Eye (tissue), 1 donor: ENCODE measurements at regions not wholly inside any gene's neighbourhood (a gene's known extent, or its start where the extent isn't known, plus 50 kb on each side); places are given as distances from the start of the nearest gene placed in this dataset.
A peak's percentile ranks its signal among the peaks of the same experiment; 100 is the strongest.
"Not testable (repeated sequence)": the region's sequence is repeated elsewhere in the genome, so short reads cannot be mapped to it uniquely, and the experiment has no call there.

Experiments
- DNase-seq: peaks from one replicate; pipeline ENCODE4 v3.0.0-alpha.2; 2015

- DNase-seq, result no peak
Measured at GRCh38 chr3:192042116-192042515, 581.2 kb downstream of the PYDC2 start.

DNA sequence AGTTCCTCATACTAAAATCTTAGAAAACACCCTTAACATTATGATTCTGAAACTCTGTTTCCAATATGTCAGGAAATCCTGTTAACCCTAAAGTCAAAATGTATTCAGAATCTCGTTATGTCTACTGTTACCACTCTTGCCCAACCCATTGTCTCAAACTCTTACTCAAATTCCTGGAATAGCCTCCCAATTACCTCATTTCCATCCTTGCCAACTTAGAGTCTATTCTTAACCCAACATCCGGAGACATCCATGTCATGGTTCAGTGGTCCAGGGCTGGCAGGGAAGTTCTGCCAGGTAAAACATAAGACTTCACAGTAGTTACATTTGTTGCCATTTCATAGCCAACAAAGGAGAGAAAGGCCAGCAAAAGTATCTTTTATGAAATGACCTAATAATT is 593.9 kb downstream of the PYDC2 start:
- no peak for DNase-seq

DNA sequence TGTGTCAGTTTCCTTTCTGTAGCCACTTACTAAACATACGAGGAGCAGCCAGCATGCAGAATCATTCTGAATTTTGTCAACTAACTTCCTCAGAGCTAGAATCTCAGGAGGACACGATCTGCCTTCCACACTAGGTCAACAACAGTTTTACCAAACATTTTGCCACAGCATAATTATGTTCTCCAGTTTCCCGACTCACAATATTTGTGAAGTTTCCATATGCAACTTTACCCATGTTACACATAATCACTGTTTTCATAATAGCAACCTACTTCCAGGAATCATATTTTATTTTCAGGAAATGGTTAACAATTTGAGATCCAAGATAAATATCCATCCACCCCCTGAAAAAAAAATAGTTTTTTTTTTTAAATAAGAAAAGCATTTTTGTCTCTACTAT is 595.0 kb downstream of the PYDC2 start:
- DNase-seq, result no peak

GRCh38 chr3:192057261-192057660 is 596.3 kb downstream of the PYDC2 start:
- DNase-seq, result no peak

DNA sequence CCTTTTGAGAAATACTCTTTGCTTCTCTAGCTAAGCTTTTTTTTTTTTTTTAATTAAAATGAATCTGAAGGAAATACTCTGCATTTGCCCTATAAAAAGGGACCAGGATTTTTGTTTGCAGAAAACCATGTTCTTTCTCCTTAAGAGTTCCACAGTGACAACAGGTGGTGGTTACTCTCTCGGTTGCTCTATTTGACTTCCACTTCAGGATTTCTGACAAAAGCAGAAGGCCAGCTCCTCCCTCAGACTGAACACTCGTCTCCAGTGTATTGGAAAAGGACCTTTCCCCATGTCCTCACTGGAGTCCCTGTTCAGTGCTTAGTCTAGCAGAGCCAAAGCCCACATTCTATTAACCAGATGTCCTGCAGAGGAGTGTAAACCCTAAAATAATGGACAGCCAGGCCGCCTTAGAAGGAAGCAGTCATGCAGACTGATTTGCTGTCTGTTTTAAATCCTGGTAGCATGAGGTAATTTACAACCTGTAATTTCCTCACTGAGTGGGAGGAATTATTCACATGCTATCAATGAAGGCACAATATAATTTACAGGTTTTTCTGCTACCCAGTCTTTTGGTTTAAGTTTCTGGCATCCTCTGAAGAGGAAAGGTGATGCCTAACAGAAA is 599.3 kb downstream of the PYDC2 start:
- peak; percentile 51 for DNase-seq

DNA sequence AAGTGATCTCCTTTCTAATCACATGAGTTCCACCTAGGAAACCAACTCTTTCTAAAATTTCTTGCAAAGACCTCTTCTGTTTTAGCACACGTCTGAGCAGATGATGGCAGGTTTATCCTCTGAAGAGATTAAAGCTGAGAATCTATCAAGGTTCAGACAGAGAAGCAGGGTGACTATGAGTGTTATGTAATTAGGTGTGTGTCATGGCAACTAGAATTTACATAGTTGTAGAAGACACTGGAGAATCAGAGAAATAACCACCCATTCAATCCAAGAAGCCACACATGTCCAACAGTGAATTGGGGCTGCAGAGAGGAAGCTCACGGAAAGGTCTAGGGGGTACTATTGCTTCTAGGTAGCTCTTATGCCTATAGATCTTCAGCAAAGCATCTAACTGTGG is 600.5 kb downstream of the PYDC2 start:
- DNase-seq, result no peak

DNA sequence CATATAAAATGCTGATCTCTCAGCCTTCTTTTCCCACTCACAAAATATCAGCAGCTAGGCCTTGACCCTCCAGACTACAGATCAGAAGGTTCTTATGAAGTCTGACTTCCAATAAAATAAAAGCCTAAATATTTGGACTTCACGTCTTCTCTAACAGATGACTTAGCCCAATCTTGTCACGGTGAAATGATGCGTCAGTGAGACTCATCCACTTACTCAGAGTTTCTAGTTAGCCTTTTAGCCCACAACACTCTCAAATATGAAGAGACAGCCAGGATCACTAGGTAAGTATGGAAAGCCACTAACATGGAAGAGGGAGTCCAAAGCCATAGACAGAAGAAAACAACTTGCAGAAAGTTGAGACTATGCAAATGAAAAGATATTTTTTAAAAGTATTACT is 601.2 kb downstream of the PYDC2 start:
- no peak for DNase-seq

- DNase-seq, result no peak
Measured at GRCh38 chr3:192063570-192063969, 602.6 kb downstream of the PYDC2 start.

- peak; percentile 17 for DNase-seq
Measured at GRCh38 chr3:192064959-192065358, 604.0 kb downstream of the PYDC2 start.

DNA sequence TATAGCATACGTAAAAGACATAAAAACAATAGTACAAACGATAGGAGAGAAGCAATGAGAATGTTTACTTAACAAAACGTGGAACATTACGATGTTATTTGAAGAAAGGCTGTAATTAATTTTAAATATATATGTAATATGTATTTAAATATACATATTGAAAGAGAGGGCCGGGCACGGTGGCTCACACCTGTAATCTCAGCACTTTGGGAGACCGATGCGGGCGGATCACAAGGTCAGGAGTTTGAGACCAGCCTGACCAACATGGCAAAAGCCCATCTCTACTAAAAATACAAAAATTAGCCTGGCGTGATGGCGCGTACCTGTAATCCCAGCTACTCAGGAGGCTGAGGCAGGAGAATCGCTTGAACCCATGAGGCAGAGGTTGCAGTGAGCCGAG is 605.3 kb downstream of the PYDC2 start:
- DNase-seq, result not testable (repeated sequence)

- DNase-seq, result no peak
Measured at GRCh38 chr3:192068464-192069254, 607.7 kb downstream of the PYDC2 start.

- DNase-seq, result no peak
Measured at GRCh38 chr3:192077795-192078497, 617.0 kb downstream of the PYDC2 start.

GRCh38 chr3:192079098-192079497 is 618.1 kb downstream of the PYDC2 start:
- no peak for DNase-seq

DNA sequence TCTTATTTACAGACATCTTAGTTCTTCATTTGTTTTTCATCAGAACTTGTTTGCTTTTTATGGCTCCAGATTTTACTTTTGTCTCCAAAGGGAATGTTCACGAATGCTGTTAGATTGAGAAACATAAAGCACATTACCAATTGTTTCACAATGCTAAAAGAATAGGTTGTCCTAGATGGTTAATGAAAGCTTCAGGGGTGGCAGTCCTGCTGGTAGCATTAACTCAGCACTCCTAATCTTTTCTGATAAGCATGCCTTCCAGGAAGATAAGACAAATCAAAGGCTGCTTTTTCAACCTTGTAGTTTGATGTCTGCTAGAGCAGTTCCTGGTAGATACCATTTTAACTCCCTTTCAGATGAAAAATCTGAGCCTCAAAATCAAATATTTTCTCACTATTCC is 619.4 kb downstream of the PYDC2 start:
- DNase-seq, result no peak

DNA sequence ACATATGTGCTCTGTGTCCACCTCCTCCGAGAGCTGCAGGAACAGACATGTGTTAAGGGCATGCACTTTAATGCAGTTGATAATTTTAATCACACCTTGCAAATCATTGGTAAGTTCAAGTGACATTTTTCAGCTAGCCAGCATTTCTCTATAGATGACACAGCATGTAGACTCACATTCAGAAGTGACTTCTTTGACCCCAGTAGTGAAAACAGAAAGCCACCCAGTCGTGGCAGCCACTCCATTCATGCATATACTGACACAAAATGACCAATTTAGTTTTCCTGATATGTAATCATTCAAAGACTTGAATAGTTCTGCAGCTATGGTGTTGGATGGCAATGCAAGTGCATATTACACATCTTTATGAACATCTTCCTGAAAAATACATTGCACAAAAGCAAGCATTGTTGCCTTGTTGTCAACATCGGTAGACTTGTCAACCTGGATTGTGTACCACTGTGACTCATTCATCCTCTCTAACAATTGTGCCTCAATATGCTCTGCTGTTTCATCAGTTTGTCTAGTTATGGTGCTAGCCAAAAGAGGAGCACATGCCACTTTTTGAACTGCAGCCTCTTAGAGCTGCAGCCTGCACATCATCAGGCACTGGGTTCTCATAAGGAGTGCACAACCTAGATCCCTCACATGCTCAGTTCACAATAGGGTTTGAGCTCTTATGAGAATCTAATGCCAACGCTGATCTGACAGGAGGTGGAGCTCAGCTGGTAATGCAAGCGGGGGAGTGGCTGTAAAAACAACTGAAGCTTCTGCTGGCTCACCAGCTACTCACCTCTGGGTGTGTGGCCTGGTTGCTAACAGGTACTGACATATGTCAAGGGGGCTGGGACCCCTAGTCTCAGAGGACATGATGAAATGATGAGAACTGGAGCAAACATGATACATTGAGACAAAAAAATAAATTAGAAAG is 622.0 kb downstream of the PYDC2 start:
- DNase-seq, result no peak
